H1 (cell line): ENCODE measurements at regions not wholly inside any gene's neighbourhood (a gene's known extent, or its start where the extent isn't known, plus 50 kb on each side); places are given as distances from the start of the nearest gene placed in this dataset.
"Not testable (repeated sequence)": the region's sequence is repeated elsewhere in the genome, so short reads cannot be mapped to it uniquely, and the experiment has no call there.

ENCODE experiments used
- ATF2 ChIP-seq: IDR thresholded peaks from 2 replicates; pipeline ENCODE4 v1.6.1; 2012; ENCODE audit warnings: low read length, inconsistent platforms
- CTCF ChIP-seq, 3 experiments: IDR thresholded peaks; 1 replicate in 2 of 3; 2 replicates in 1 of 3; pipeline versions ENCODE4 v1.5.1 to v1.6.1; 2011; ENCODE audit warnings: low read length in 3 of 3, mild to moderate bottlenecking in 3 of 3, inconsistent platforms in 2 of 3, low read depth in 1 of 3, moderate library complexity in 1 of 3; ENCODE audit not compliant: insufficient read depth in 1 of 3; ENCODE audit errors: control extremely low read depth in 1 of 3
- MAFK ChIP-seq: IDR thresholded peaks from 2 replicates; pipeline ENCODE4 v1.6.1; 2012; ENCODE audit warnings: low read depth, mild to moderate bottlenecking, improper control_type of control experiment, low read length
- MAX ChIP-seq: IDR thresholded peaks from 2 replicates; pipeline ENCODE4 v1.6.1; 2012; ENCODE audit warnings: inconsistent platforms
- POLR2A ChIP-seq, 2 experiments: IDR thresholded peaks; 1 replicate in 1 of 2; 2 replicates in 1 of 2; pipeline ENCODE4 v1.6.1; 2011; ENCODE audit warnings: low read depth in 2 of 2, low read length in 2 of 2, mild to moderate bottlenecking in 2 of 2; ENCODE audit errors: control extremely low read depth in 1 of 2
- POLR2AphosphoS5 ChIP-seq: IDR thresholded peaks from 2 replicates; pipeline ENCODE4 v1.6.1; 2011; ENCODE audit warnings: low read depth, low read length
- RBBP5 ChIP-seq: IDR thresholded peaks from 2 replicates; pipeline ENCODE4 v1.7.1; 2012; ENCODE audit warnings: low read depth, mild to moderate bottlenecking, inconsistent platforms, low read length, moderate library complexity, borderline replicate concordance
- RXRA ChIP-seq: IDR thresholded peaks from 2 replicates; pipeline ENCODE4 v1.6.1; 2011; ENCODE audit warnings: low read depth, mild to moderate bottlenecking, low read length, moderate library complexity; ENCODE audit not compliant: insufficient read depth
- SIX5 ChIP-seq: IDR thresholded peaks from 2 replicates; pipeline ENCODE4 v1.6.1; 2011; ENCODE audit warnings: mild to moderate bottlenecking, low read depth, low read length
- SP1 ChIP-seq: IDR thresholded peaks from 2 replicates; pipeline ENCODE4 v1.6.1; 2011; ENCODE audit warnings: low read depth, low read length
- YY1 ChIP-seq: IDR thresholded peaks from 2 replicates; pipeline ENCODE4 v1.6.1; 2011; ENCODE audit warnings: low read depth, mild to moderate bottlenecking, low read length

- not testable (repeated sequence) for TF ChIP-seq MAFK; ATF2; CTCF (IDR thresholded peaks at IDR 0.05; ENCODE audit: control extremely low read depth in 1 of 3, insufficient read depth in 1 of 3, low read depth in 1 of 3, low read length in 3 of 3); POLR2A (IDR thresholded peaks at IDR 0.05; ENCODE audit: control extremely low read depth in 1 of 2, low read depth in 2 of 2, low read length in 2 of 2); SP1; RXRA; POLR2AphosphoS5; SIX5; YY1; RBBP5; MAX
Measured at GRCh38 chr12:92056756-92057155, 88.9 kb downstream of the BTG1 start.
